ENCODE measurements at regions not wholly inside any gene's neighbourhood (a gene's known extent, or its start where the extent isn't known, plus 50 kb on each side); places are given as distances from the start of the nearest gene placed in this dataset.

GRCh38 chr2:138066139-138066806, 102.0 kb downstream of the HNMT start:
- ChIA-PET CTCF (no interaction called here), POLR2A (interaction anchor here (0.7 kb wide), 1 partner anchor 172 kb away, joined by 3 read pairs; no protein-coding TSS in a partner anchor)
- dilution Hi-C loops (cut with MboI; ENCODE audit: extremely low pct_ligation_motif_present, low sequenced_read_pairs), result no loop called here
- DNase-seq (ENCODE audit: low read depth, low spot score) (no peak), FAIRE-seq (no peak)
- H4K20me1 ChIP-seq (replicated peaks; ENCODE audit: control insufficient read depth, extremely low read depth, insufficient read depth, low read length), result no peaks in the 10 kb centered on the region
- H3K9ac ChIP-seq (replicated peaks; ENCODE audit: extremely low read depth, insufficient read depth, low read length), result no peak overlapping the region
- intact Hi-C loops (cut with micrococcal nuclease), result no loop called here
- H3K9me3 ChIP-seq (replicated peaks; ENCODE audit: control insufficient read depth, insufficient read depth, low read length), result no peaks in the 10 kb centered on the region
- BruUV-seq (replicated peaks), result no TSS peak
- H3K4me1 ChIP-seq (ENCODE audit: control insufficient read depth, extremely low read depth, insufficient read depth, low read length), result no peaks in the 10 kb centered on the region
- no peak overlapping the region for H3K4me2 ChIP-seq (ENCODE audit: insufficient read depth, low read length)
- H3K79me2 ChIP-seq (ENCODE audit: control insufficient read depth, insufficient read depth, low read length), result no peaks in the 10 kb centered on the region
- TF ChIP-seq MYC (IDR thresholded peaks at IDR 0.05; ENCODE audit: low read depth, low read length) (no peak), FOS (IDR thresholded peaks at IDR 0.05; ENCODE audit: borderline replicate concordance, insufficient read depth, low read length) (no peak), JUN (IDR thresholded peaks at IDR 0.05; ENCODE audit: borderline replicate concordance, insufficient read depth, insufficient read length, low read depth) (no peak), CTCF (IDR thresholded peaks at IDR 0.05; ENCODE audit: extremely low read depth in 1 of 2, insufficient read depth in 1 of 2, low read depth in 1 of 2, low read length in 2 of 2) (no peak), POLR2AphosphoS5 (IDR thresholded peaks at IDR 0.05; ENCODE audit: insufficient read depth, low read depth, low read length) (no peak), POLR2A (IDR thresholded peaks at IDR 0.05; ENCODE audit: low read depth, low read length) (no peak), GATA2 (IDR thresholded peaks at IDR 0.05; ENCODE audit: insufficient read depth, insufficient read length, low read depth, low read length) (no peak), EZH2 (IDR thresholded peaks at IDR 0.05; ENCODE audit: borderline replicate concordance, low read depth, low read length, severe bottlenecking) (no peak)
- TF ChIP-seq, protein P1, sequence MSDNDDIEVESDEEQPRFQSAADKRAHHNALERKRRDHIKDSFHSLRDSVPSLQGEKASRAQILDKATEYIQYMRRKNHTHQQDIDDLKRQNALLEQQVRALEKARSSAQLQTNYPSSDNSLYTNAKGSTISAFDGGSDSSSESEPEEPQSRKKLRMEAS (IDR thresholded peaks at IDR 0.05; ENCODE audit: insufficient read depth, insufficient read length), result no peak
- no peak overlapping the region for H3K4me3 ChIP-seq (replicated peaks in 1 of 3; ENCODE audit: insufficient read depth in 1 of 3, low read depth in 1 of 3, low read length in 3 of 3)
- H3K9me1 ChIP-seq (replicated peaks; ENCODE audit: control insufficient read depth, extremely low read depth, insufficient read depth, low read length), result no peaks in the 10 kb centered on the region
- H3K27ac ChIP-seq (ENCODE audit: insufficient read depth, low read depth, low read length), result no peak overlapping the region
- no peak overlapping the region for H2AFZ ChIP-seq (ENCODE audit: low read depth, low read length)
- H3K36me3 ChIP-seq (ENCODE audit: control insufficient read depth in 2 of 2, extremely low read depth in 1 of 2, insufficient read depth in 2 of 2, low read length in 2 of 2), result no peaks in the 10 kb centered on the region
- H3K27me3 ChIP-seq (ENCODE audit: control insufficient read depth in 2 of 2, insufficient read depth in 2 of 2, low read length in 2 of 2), result no peaks in the 10 kb centered on the region

Data from endothelial cell of umbilical vein (primary cell).